NT2/D1 (cell line): ENCODE measurements at regions not wholly inside any gene's neighbourhood (a gene's known extent, or its start where the extent isn't known, plus 50 kb on each side); places are given as distances from the start of the nearest gene placed in this dataset.
A peak's percentile ranks its signal among the peaks of the same experiment; 100 is the strongest.
"Not testable (repeated sequence)": the region's sequence is repeated elsewhere in the genome, so short reads cannot be mapped to it uniquely, and the experiment has no call there.

ENCODE experiments used
- DNase-seq: peaks from one replicate; pipeline ENCODE4 v3.0.0-alpha.2; 2011; ENCODE audit warnings: low read depth, low spot score
- H3K27me3 ChIP-seq: 2 replicates; pipeline ENCODE4 v1.6.0; 2011; ENCODE audit warnings: mild to moderate bottlenecking; ENCODE audit not compliant: insufficient read length, insufficient read depth
- H3K36me3 ChIP-seq: 2 replicates; pipeline ENCODE4 v1.6.1; 2011; ENCODE audit warnings: mild to moderate bottlenecking, low read length, mixed read lengths; ENCODE audit not compliant: insufficient read depth, insufficient read length
- H3K4me1 ChIP-seq: 2 replicates; pipeline ENCODE4 v1.5.1; 2011; ENCODE audit not compliant: insufficient read depth, insufficient read length
- H3K4me3 ChIP-seq: 2 replicates; pipeline ENCODE4 v1.5.1; 2011; ENCODE audit warnings: low read depth; ENCODE audit not compliant: insufficient read length
- H3K9ac ChIP-seq: 2 replicates; pipeline ENCODE4 v1.6.0; 2011; ENCODE audit warnings: low read depth; ENCODE audit not compliant: insufficient read length
- H3K9me3 ChIP-seq: 2 replicates; pipeline ENCODE4 v1.5.1; 2011; ENCODE audit warnings: mild to moderate bottlenecking, low read length; ENCODE audit not compliant: insufficient read depth
- SUZ12 ChIP-seq: IDR thresholded peaks from 2 replicates; pipeline ENCODE4 v1.6.1; 2011; ENCODE audit not compliant: insufficient read length, insufficient read depth; ENCODE audit errors: extremely low read depth
- YY1 ChIP-seq: IDR thresholded peaks from 2 replicates; pipeline ENCODE4 v1.6.1; 2011; ENCODE audit not compliant: insufficient read length, insufficient read depth
- ZNF274 ChIP-seq: IDR thresholded peaks from 2 replicates; pipeline ENCODE4 v1.6.1; 2011; ENCODE audit warnings: mild to moderate bottlenecking, low read depth, low read length

DNA sequence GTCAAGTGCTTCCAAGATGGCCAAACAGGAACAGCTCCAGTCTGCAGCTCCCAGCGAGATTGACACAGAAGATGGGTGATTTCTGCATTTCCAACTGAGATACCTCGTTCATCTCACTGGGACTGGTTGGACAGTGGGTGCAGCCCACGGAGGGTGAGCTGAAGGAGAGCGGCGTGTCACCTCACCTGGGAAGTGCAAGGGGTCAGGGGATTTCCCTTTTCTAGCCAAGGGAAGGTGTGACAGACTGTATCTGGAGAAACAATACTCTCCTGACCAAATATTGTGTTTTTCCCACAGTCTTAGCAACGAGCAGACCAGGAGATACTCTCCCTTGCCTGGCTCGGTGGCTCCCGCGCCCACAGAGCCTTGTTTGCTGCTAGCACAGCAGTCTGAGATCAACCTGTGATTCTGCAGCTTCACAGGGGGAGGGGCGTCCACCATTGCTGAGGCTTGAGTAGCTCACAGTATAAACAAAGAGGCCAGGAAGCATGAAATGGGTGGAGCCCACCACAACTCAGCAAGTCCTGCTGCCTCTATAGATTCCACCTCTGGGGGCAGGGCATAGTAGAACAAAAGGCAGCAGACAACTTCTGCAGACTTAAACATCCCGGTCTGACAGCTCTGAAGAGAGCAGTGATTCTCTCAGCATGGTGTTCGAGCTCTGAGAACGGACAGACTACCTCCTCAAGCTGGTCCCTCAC, 293.5 kb upstream of the SUCLG2 start:
- H3K9me3 ChIP-seq, result peaks cover 8% of the 10 kb centered on the region
- DNase-seq, result peak; percentile 80
- no peaks in the 10 kb centered on the region for H3K4me1 ChIP-seq
- no peaks in the 10 kb centered on the region for H3K36me3 ChIP-seq
- H3K9ac ChIP-seq, result no peak overlapping the region
- peak overlapping the region; percentile 5 for H3K4me3 ChIP-seq
- TF ChIP-seq YY1, result no peak
- TF ChIP-seq SUZ12, result no peak
- TF ChIP-seq ZNF274, result no peak
- H3K27me3 ChIP-seq, result no peaks in the 10 kb centered on the region

DNA sequence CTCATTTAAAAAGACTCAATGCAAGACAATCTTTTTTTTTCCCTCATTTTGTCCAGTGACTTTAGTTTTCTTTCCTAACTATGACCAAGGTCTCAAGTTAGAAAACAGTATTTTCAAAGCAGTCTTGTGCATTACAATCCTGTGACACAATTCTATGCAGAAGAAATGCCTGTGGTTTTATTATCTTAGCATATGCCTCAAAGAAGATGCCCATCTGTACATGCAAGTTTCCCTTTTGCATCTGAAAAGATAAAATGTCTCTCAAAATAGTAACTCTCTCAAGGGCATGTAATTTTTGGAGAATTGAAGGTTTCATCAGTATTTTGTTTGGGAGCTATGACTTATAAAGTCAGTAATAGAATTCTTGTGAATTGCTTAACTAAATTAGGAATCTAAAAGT, 292.0 kb upstream of the SUCLG2 start:
- TF ChIP-seq YY1 (no peak), ZNF274 (no peak), SUZ12 (no peak)
- H3K4me1 ChIP-seq, result no peaks in the 10 kb centered on the region
- no peaks in the 10 kb centered on the region for H3K36me3 ChIP-seq
- no peak overlapping the region for H3K9ac ChIP-seq
- H3K27me3 ChIP-seq, result no peaks in the 10 kb centered on the region
- H3K9me3 ChIP-seq, result peaks cover 8% of the 10 kb centered on the region
- no peak overlapping the region for H3K4me3 ChIP-seq
- DNase-seq, result no peak

- Histone ChIP-seq H3K4me1 (no peaks in the 10 kb centered on the region), H3K36me3 (no peaks in the 10 kb centered on the region), H3K4me3 (no peak overlapping the region), H3K9me3 (peaks cover 8% of the 10 kb centered on the region), H3K27me3 (no peaks in the 10 kb centered on the region), H3K9ac (no peak overlapping the region)
- TF ChIP-seq SUZ12 (no peak), YY1 (no peak), ZNF274 (no peak)
- no peak for DNase-seq
Measured at GRCh38 chr3:67943546-67943945, 289.1 kb upstream of the SUCLG2 start.

- Histone ChIP-seq H3K4me3 (no peak overlapping the region), H3K9me3 (peaks cover 8% of the 10 kb centered on the region)
Measured at GRCh38 chr3:67941433-67942030, 287.1 kb upstream of the SUCLG2 start.

DNA sequence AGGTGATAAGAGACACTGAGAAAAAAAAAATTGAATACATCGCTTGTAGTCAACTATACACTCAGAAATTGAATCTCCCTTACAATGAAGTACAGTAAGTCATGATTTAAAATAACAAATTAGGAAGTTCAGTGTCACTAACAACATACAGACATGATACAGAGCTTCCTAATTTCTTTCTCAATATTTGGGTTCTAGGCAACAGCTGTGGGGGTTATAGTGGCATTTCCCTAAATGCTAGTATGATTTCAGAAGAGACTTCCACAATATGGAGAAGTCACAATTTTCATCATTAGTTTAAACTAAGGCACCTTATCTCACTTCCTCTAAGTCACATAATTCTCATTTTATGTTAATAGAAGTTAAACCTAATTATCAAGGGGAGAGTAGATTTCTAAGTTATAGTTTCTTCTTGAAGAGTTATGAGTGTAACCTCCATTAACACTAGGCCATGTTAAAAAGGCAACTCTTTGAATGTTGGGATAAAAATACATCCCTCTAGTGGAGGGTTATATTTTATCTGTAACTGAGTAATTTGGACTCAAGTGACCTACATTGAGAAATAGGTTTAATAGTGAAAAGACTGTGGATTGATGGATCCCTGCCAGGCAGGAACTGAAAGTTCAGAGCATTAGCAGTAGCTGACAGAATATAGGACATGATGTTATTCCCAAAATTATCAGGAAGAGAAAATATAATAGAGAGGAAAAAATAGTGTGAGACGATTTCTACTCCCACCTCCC, 286.0 kb upstream of the SUCLG2 start:
- no peak overlapping the region for H3K9ac ChIP-seq
- H3K4me3 ChIP-seq, result no peak overlapping the region
- H3K27me3 ChIP-seq, result no peaks in the 10 kb centered on the region
- no peak for DNase-seq
- TF ChIP-seq ZNF274 (no peak), SUZ12 (no peak), YY1 (no peak)
- no peaks in the 10 kb centered on the region for H3K36me3 ChIP-seq
- H3K9me3 ChIP-seq, result peaks cover 3% of the 10 kb centered on the region
- H3K4me1 ChIP-seq, result no peaks in the 10 kb centered on the region

More at GRCh38 chr3:67941433-67942030, 287.1 kb upstream of the SUCLG2 start:
- no peak for DNase-seq
- Histone ChIP-seq H3K9ac (no peak overlapping the region), H3K36me3 (no peaks in the 10 kb centered on the region), H3K4me1 (no peaks in the 10 kb centered on the region), H3K27me3 (no peaks in the 10 kb centered on the region)
- TF ChIP-seq ZNF274, result no peak
- TF ChIP-seq YY1, result no peak
- TF ChIP-seq SUZ12, result no peak

DNA sequence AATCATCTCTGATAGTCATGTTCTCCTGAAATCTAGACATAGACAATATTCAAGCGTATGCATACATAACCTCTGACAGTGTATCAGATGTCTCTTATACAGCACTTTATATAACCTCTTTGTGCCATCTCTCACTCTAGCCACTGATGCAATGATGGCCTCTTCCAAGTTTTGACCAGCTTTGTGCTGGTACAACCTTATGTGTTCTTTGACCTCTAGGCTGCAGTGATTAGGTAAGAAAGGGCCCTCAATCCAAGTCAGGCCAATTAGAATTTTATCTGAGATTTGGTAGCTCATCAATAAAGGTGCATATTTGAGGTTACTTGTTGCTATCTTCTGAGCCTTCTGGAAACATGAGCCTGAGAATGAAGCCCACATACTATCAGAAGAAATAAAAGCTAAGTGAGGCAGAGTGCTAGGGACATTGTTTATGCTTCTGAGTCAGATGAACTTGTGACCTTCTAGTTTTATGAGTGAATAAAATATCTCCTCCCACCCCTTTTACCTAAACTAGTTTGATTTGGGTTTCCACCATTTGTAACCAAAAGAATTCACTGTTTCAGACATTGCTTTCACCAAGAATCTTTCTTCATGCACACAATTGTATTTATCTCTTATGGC, 283.2 kb upstream of the SUCLG2 start:
- Histone ChIP-seq H3K27me3 (no peaks in the 10 kb centered on the region), H3K36me3 (no peaks in the 10 kb centered on the region), H3K4me1 (no peaks in the 10 kb centered on the region), H3K4me3 (no peak overlapping the region), H3K9me3 (no peaks in the 10 kb centered on the region), H3K9ac (no peak overlapping the region)
- TF ChIP-seq YY1 (no peak), SUZ12 (no peak), ZNF274 (no peak)
- no peak for DNase-seq

DNA sequence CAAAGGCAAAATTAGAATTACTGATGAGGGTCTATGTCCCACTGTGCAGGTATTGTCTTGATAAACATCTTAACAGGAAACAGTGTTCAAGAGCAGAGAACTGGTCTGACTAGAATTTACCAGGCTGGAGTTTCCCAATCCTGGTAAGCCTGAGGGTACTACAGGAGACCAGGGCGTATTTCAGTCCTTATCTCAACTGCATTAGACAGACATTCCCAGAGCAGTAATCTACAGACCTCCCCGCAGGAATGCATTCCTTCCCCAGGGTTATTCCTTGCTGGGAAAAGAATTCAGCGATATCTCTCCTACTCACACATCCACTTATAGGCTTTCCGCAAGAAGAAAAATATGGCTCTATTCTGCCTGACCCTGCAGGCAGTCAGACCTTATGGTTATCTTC, 276.0 kb upstream of the SUCLG2 start:
- H3K27me3 ChIP-seq, H3K4me3 ChIP-seq, H3K36me3 ChIP-seq, DNase-seq, H3K9ac ChIP-seq, H3K4me1 ChIP-seq: not testable (repeated sequence)
- peaks cover 10% of the 10 kb centered on the region; the same call in 1 of the 2 replicates for H3K9me3 ChIP-seq
